ENCODE measurements at regions not wholly inside any gene's neighbourhood (a gene's known extent, or its start where the extent isn't known, plus 50 kb on each side); places are given as distances from the start of the nearest gene placed in this dataset.
"Not testable (repeated sequence)": the region's sequence is repeated elsewhere in the genome, so short reads cannot be mapped to it uniquely, and the experiment has no call there.

DNA sequence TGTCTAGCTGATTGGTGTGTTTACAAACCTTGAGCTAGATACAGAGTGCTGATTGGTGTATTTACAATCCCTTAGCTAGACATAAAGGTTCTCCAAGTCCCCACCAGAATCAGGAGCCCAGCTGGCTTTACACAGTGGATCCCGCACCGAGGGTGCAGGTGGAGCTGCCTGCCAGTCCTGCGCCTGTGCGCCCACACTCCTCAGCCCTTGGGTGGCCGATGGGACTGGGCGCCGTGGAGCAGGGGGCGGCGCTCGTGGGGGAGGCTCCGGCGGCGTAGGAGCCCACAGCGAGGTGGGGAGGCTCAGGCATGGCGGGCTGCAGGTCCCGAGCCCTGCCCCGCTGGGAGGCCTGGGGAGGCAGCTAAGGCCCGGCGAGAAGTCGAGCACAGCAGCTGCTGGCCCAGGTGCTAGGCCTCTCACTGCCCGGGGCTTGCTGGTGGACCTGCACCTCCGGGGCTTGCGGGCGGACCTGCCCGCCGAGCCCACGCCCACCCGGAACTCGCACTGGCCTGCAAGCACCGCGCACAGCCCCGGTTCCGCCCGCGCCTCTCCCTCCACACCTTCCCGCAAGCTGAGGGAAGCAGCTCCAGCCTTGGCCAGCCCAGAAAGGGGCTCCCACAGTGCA, 51.0 kb upstream of the CDYL start:
- DNase-seq: not testable (repeated sequence)

DNA sequence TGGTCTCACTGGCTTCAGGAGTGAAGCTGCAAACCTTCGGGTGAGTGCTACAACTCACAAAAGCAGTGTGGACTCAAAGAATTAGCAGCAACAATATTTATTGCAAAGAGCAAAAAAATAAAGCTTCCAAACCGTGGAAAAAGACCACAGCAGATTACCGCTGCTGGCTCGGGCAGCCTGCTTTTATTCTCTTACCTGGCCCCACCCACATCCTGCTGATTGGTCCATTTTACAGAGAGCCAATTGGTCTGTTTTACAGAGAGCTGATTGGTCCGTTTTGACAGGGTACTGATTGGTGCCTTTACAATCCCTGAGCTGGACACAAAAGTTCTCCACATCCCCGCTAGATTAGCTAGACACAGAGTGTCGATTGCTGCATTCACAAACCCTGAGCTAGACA, 51.5 kb upstream of the CDYL start:
- DNase-seq: not testable (repeated sequence)

DNA sequence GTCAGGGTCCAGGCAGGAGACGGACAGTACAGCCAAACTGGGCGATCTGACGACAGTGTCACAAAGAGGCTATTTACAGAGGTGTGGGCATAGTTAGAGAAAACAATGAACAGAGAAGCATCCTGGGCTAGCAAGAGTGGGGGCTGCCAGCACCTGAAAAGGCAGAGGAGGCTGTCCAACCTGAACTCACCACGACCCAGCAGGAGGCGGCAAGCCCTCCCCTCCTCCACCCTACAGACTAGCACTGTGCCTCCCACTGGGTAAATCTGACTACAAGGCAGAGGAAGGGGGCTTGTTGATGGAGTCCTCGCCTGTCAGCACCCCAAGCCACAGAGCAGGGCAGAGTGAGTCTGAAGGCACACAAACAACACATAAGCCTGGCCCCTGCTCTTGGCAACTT, 52.8 kb upstream of the CDYL start:
- no peak for DNase-seq

DNA sequence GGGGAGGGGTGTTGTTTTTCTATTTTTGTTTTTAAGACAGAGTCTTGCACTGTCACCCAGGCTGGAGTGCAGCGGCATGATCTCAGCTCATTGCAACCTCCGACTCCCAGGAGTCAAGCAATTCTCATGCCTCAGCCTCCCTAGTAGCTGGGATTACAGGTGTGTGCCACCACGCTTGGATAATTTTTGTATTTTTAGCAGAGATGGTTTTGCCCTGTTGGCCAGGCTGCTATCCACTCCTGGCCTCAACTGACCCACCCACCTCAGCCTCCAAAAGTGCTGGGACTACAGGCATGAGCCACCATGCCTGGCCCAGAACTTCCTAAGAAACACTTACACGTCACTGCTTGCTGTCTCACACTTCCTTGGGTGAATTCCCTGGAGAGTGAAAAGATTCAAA, 54.8 kb upstream of the CDYL start:
- not testable (repeated sequence) for DNase-seq

DNA sequence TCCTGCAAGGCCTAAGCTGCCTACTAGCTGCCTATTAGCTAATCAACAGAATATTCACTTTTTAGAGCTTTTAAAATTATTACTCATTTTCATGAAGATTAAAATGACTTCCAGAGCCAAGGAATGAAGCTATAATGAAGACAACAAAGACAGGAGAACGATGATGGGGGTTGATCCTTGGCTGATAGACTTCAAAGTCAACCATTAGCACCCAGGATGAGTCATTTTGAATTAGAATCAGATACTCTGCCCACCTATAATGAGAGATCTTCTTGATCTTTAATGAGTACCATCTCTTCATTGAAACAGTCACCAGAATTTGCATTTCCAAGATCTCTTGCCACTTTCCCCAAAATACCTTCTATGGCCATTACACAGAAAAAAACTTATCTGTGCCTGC, 56.7 kb upstream of the CDYL start:
- DNase-seq: no peak

DNA sequence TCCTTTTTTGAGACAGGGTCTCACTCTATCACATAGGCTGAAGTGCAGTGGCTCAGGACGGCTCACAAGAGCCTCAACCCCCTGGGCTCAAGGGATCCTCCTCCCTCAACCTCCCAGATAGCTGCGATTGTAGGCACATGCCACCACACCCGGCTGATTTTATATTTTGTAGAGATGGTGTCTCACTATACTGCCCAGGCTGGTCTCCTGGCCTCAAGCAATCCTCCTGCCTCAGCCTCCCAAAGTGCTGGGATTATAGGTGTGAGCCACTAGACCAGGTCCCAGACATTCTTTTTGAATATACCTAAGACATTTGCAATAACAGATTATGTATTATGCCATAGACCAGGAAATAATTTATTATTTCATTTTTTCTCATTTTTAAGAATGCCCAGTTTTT, 58.3 kb upstream of the CDYL start:
- DNase-seq: no peak

DNA sequence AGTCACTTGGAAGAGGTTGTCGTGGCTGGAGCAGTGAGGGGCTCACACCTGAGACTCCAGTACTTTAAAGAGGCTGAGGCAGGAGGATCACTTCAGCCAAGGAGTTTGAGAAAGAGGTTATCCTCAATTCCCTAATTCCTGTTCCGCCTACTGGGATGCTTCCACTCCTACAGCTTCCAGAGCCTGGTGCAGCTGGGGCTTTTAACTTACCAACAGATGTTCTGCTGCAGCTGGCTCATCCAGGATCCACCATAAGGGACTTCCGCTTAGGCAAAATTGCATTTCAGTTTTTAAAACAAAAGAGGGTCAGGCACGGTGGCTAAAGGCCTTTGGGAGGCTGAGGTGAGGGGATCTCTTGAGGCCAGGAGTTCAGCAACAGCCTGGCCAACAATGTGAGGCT, 59.1 kb upstream of the CDYL start:
- DNase-seq: no peak

DNA sequence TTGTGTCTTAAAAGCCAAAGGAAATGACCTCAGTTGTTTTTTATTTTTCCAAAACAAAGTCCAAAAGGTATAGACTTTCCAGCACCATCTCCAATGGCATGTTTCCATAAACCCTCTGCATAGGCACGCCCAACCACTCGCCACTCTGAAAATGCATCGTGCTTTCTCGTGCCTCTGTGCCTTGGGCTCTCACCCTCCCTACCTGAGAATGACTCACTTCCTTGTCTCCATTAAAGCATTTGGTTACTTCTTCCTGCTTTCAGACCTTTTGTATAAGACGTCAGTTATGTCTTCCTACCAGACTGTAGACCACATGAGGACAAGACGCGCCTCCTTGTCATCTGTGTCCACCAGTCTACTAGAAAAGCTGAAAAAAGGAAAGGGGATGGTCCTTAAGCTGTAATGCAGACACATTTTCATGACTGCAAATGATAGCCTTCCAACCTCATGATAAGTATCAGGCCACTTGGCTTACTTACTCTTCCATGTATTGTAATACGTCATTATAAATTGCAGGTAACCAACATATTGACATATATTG, 61.2 kb upstream of the CDYL start:
- DNase-seq: no peak

DNA sequence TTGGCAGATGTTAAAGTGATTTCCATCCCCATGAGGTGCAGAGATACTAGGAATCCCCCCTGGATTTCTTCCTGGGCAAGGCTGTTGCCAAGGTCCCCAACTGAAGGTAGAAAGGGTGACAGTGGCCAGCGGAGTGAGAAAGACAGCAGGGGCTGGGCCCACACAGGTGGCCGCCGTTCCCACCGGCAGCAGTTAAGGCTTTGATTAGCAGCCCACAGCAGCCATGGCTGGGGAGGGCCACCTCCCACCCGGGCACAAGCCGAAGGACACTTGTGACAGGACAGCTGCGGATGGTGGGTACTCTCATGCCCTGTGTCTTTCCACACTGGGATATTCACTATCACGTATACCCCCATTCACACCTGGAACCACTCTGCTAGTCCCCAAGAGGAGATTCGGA, 63.9 kb upstream of the CDYL start:
- no peak for DNase-seq

DNA sequence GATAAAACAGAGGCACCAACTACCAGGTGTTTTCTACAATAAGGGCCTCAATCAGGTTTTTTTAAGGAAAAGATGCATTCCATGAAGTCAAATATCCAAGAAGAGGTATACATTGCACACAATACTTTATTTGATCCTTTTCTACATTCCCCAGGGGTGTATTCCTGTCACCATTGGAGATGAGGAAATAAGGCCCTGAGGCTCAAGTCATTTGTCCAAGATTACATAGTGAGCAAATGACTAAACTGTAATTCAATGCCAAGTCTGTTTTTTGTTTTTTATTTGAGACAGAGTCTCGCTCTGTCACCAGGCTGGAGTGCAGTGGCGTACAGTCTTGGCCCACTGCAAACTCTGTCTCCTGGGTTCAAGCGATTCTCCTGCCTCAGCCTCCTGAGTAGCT, 69.2 kb upstream of the CDYL start:
- no peak for DNase-seq

DNA sequence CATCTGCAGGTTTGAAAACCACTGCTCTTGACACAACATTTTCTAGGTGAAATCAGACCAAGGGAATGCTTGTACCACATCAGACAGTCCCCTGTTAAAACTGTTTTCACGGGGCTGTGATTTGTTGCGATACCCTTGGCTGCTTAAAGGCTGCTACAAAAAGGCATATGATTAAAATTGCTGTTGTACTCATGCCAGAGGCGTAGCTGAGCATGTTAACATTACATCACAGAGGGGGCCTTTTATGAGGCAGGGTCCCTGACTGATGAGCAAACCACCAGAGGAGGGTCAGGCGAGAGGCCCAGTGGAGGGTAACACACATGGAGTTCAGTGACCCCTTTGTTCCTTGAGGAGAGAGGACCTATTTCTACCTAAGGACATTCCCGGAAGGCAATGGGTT, 70.4 kb upstream of the CDYL start:
- no peak for DNase-seq

DNA sequence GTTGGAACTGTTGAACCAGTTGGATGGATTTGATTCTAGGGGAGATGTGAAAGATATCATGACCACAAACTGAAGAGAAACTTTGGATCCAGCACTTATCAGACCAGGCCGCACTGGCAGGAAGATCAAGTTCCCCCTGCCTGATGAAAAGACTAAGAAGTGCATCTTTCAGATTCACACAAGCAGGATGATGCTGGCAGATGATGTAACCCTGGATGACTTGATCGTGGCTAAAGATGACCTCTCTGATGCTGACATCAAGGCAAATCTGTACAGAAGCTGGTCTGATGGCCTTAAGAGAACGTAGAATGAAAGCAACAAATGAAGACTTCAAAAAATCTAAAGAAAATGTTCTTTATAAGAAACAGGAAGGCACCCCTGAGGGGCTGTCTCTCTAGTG, 72.8 kb upstream of the CDYL start:
- DNase-seq: no peak

DNA sequence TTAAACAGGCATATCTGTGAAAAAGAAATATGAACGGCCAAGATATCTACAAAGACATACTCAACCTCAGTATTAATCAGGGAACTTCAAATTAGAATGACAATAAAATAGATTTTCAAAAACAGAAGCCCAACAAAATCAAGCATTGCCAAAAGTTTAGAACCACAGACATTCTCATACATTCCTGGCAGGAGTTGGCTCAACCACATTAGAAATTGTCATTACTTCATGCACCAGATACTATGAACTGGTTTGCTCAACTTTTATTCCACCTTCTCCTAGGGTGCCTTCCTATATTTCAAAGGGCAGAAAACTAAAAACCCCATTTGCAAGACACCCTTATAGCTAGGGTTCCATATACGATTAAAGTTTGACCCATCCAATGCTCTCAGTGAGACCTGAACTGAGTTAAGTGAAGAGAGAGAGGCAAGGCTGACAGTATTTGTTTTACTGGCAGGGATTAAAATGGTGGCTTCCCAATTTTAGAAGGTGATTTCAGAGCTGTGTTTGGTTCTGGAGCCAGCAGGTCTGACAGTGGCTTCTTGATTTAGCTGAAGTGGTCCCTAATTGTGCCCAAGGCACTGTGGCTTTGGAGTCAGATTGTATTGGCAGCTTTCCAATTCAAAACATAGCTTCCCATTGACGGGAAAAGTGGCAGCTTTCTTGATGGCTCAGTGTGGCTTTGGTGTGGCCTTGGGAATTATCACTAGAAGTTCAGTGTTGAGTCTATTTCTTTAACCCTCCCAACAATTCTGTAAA, 77.1 kb upstream of the CDYL start:
- no peak for DNase-seq

DNA sequence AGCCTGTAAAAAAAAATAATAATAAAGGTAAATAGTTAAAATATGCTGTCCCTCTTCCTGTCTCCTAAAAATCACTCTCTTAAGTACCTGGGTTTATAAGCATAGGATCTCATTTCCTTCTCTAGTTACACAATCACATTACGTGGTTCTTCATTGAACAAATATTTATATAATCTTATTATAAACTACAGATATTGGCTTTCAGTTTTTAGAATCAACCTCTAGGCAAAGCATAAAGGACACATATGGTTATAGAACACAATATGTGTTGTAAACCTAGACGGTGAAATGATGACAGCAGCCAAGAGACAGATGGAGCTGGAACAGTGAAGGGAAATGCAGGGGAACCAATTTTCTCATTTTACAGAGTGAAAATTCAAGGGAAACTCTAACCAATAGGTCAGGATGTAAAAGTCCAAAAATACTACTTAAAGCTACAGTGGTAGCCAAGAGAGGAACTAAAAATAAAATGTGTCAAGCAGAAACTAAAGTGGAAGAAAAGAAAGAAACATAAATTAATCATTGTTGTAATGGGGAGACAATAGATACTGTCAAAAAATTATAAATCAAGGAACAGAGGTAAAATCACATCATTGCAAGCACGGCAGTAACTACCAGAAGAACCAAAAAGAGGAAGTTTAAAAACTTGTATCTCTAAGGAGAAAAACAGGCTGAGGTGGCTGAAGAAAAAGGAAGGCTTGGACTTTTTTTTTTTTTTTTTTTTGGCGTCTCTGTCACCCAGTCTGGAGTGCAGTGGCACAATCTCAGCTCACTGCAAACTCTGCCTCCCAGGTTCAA, 82.8 kb upstream of the CDYL start:
- DNase-seq: no peak

DNA sequence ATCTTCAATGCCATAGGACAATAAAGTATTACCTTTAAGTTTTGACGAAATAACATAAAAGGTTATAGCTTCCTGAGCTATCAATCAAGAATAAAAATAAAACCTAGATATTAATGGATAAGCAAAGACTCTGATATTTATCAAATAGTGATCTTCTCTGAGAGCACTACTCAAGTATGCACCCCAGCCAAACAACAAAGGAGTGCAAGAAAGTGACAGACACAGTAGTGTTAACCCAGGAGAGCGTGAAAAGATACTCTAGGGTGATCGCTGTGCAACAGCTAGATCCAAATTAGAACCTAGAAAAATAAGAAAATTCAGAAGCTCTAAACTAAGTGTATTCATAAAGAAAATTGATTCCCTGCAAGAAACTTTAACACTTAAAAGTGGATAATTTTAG, 83.5 kb upstream of the CDYL start:
- no peak for DNase-seq

DNA sequence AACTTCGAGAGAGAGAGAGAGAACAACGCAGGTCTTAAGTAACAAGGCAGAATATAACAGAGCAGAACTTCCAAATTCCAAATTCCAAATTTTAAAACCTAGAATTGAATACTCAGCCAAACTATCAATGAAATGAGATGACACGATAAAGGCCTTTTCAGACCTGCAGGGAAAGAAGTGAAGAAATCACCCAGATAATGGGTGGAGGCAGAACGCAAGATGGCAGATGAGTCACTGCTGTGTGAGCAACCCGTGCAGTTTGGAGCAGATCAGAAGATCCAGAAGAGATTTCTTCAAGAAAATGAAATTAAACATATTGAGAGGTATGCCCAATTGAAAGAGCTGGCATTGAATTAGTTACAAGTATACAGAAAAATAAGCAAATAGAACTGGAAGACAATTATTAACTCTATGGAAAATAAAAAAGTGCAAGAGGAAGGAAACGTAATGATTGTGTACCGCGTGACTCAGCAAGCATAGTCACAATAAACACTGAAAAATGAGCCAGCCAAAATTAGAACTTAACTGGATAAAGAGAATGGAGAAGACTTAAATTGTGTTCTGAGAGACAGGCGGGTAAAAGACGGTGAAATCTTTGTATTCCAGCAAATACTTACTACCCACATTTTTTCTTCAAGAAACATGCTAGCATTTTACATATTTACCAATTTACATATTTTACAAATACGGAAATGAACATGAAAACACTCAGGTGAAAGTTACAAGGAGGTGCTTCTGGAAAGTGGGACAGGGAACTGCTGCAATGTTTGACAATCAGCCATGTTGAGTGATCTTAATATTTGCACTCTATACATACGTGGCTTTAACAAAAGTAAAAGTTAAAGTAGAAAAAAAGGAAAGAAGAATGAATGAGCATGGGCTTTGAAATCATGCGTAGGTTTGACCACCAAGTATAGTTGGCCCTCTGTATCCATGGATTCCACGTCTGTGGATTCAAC, 87.9 kb upstream of the CDYL start:
- DNase-seq: no peak

DNA sequence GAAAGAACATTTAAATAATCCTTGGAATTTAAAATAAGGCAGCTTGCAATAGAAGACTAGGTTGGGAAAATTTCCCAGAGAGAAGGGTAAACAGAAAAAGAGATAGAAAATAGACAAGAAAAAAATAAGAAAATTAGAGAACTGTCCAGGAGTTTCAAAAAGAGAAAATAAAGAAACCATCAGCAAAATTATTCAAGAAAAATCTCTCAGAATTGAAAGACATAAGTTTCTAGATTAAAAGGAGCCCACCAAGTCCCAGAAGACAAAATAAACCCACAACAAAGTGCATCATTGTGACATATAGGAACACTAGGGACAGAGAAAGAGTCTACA, 88.6 kb upstream of the CDYL start:
- no peak for DNase-seq

DNA sequence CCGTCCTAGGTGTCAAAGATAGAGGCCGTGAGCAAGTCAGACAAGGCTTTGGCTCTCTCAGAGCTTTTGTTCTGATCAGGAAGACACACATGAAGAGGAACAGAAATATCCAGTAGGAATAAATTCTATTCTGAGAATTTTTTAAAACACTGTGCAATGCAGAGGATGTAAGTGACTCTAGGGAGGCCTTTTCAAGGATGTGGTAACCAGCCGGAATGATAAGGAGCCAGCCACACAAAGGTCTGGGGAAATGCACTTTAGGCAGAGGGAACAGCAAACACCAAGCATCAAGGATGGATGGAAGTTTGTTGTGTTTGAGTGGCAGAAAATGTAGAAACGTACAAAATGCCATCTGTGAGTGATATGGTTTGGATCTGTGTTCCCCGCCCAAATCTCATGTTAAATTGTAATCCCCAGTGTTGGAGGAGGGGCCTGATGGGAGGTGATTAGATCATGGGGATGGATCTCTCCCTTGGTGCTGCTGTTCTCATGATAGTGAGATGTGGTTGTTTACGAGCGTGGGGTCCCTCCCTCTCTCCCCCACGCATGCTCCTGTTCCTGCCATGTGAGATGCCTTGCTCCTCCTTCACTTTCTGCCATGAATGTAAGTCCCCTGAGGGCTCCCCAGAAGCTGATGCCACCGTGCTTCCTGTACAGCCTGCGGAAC, 93.6 kb upstream of the CDYL start:
- DNase-seq: no peak

DNA sequence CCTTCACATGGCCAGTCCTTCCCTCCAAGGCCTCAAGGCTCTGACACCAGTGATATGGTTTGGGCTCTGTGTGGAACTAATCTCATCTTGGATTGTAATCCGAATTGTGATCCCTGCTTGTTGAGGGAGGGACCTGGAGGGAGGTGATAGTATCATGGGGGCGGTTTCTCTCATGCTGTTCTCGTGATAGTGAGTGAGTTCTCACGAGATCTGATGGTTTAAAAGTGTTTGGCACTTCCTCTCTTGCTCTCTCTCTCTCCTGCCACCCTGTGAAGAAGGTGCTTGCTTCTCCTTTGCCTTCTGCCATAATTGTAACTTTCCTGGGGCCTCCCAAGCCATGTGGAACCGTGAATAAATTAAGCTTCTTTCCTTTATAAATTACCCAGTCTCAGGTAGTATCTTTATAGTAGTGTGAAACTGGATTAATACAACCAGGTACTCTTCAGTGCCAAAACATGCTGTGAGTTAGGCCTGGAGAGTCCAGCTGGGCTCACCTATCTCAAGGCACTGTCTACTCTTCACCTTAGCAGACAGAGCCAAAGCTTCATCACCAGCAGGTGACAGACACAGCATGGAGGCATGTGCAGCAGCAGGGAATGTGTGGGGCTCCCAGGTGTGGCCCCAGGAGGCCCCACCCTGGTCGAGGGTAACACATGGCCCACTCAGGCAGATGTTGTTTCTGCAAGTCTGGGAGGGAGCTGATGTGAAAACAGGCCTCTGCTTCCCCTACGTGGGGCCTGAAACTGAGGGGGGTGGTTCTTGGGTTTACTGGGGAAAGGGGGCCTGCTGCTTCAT, 97.5 kb upstream of the CDYL start:
- DNase-seq: no peak

DNA sequence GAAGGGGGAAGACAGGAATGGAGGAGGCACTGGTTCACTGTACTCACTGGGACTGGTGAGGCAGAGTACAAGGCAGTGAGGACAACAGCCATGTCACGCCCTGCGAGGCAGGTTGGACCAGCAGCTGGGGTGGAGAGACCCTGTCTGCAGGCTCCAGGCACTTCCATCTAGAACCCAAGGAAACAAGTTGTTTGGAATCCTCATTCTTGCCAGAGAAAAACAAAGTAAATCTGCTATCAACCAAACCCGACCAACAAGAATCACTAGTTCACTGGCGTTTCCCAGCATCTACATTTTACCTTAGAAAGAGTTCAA, 98.5 kb upstream of the CDYL start:
- DNase-seq: no peak

DNA sequence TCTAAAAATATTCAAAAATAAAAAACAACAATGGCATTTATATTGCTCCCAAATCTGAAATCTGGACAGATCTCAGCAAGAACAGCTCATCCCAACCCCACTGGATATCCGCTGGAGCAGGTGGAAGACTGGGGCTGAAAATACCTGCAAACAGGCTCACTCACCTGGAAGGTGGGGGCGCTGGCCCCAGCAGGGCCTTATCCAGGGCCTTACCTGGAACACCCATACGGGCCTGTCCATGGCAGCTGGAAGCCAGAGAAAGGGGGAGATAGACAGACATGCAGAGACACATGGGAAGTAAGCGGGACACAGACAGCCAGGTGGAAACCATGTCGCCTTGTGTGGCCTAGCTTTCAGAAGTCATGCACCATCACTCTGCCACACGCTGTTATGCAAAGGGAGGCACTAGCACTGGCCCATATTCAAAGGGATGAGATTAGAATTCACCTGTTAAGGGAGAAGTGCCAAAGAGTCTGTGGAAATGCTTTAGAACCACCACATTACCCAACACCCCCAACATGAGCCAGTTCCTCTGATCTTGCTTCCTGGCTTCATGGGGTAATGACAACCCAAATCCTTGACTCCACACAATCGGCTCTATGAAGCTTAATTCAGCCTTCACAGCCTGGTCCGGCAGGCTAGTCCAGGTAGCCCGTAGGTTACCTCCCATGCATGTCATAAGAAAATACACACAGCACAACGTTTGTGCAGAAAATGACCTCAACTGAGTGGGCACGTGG, 99.0 kb upstream of the CDYL start:
- no peak for DNase-seq

Data from activated effector memory CD4-positive, alpha-beta T cell treated with anti-CD3 and anti-CD28 coated beads, Interleukin-2, amount 50 U/mL, for 16 hours (primary cell).